H9 (cell line): ENCODE measurements at regions not wholly inside any gene's neighbourhood (a gene's known extent, or its start where the extent isn't known, plus 50 kb on each side); places are given as distances from the start of the nearest gene placed in this dataset.

Source experiments
- DNase-seq: peaks from one replicate; pipeline ENCODE4 v3.0.0-alpha.2; 2017
- H2AFZ ChIP-seq: one replicate; pipeline ENCODE4 v1.6.1; 2013; ENCODE audit warnings: mild to moderate bottlenecking, low read length, control low read depth, moderate library complexity
- H2AK5ac ChIP-seq: 2 replicates; pipeline ENCODE4 v1.6.1; 2013; ENCODE audit warnings: low read length, control low read depth, mixed read lengths; ENCODE audit not compliant: insufficient read length
- H2BK120ac ChIP-seq: one replicate; pipeline ENCODE4 v1.6.1; 2013; ENCODE audit warnings: low read depth, mild to moderate bottlenecking, low read length, control low read depth, inconsistent platforms; ENCODE audit not compliant: poor library complexity, severe bottlenecking
- H2BK12ac ChIP-seq: 2 replicates; pipeline ENCODE4 v1.6.1; 2013; ENCODE audit warnings: low read length, control low read depth, mixed read lengths, low read depth; ENCODE audit not compliant: insufficient read length
- H2BK15ac ChIP-seq: 2 replicates; pipeline ENCODE4 v1.6.1; 2013; ENCODE audit warnings: low read depth, low read length, control low read depth
- H2BK20ac ChIP-seq: one replicate; pipeline ENCODE4 v1.6.1; 2013; ENCODE audit warnings: low read depth, mild to moderate bottlenecking, low read length, control low read depth, inconsistent platforms; ENCODE audit not compliant: poor library complexity, severe bottlenecking
- H2BK5ac ChIP-seq: 2 replicates; pipeline ENCODE4 v1.6.1; 2013; ENCODE audit warnings: low read length, control low read depth, mixed read lengths; ENCODE audit not compliant: insufficient read length
- H3K14ac ChIP-seq: 2 replicates; pipeline ENCODE4 v1.6.1; 2013; ENCODE audit warnings: low read length, control low read depth; ENCODE audit not compliant: insufficient read depth
- H3K18ac ChIP-seq: 2 replicates; pipeline ENCODE4 v1.6.1; 2013; ENCODE audit warnings: low read depth, mild to moderate bottlenecking, mixed read lengths, low read length, control low read depth; ENCODE audit not compliant: insufficient read length
- H3K23ac ChIP-seq: 2 replicates; pipeline ENCODE4 v1.6.1; 2013; ENCODE audit warnings: low read length, control low read depth, mixed read lengths, low read depth; ENCODE audit not compliant: insufficient read length
- H3K23me2 ChIP-seq: 2 replicates; pipeline ENCODE4 v1.6.1; 2013; ENCODE audit warnings: low read depth, mild to moderate bottlenecking, mixed read lengths, low read length, control low read depth; ENCODE audit not compliant: insufficient read length, poor library complexity, severe bottlenecking
- H3K27ac ChIP-seq: 2 replicates; pipeline ENCODE4 v1.5.1; 2013; ENCODE audit warnings: low read length, control low read depth, mixed read lengths, low read depth; ENCODE audit not compliant: insufficient read length
- H3K27me3 ChIP-seq: 2 replicates; pipeline ENCODE4 v1.6.1; 2013; ENCODE audit warnings: low read length, control low read depth, inconsistent platforms; ENCODE audit not compliant: insufficient read depth
- H3K4ac ChIP-seq: 2 replicates; pipeline ENCODE4 v1.6.1; 2013; ENCODE audit warnings: low read depth, mild to moderate bottlenecking, control low read depth, inconsistent platforms, low read length, moderate library complexity
- H3K4me1 ChIP-seq: 2 replicates; pipeline ENCODE4 v1.6.1; 2013; ENCODE audit warnings: low read length, control low read depth, inconsistent platforms; ENCODE audit not compliant: insufficient read depth
- H3K4me2 ChIP-seq: 2 replicates; pipeline ENCODE4 v1.6.1; 2013; ENCODE audit warnings: low read length, control low read depth, mixed read lengths; ENCODE audit not compliant: insufficient read length, insufficient read depth
- H3K56ac ChIP-seq: 2 replicates; pipeline ENCODE4 v1.6.1; 2013; ENCODE audit warnings: low read depth, mild to moderate bottlenecking, mixed read lengths, low read length, control low read depth; ENCODE audit not compliant: insufficient read length
- H3K79me1 ChIP-seq: 2 replicates; pipeline ENCODE4 v1.6.1; 2013; ENCODE audit warnings: low read depth, mild to moderate bottlenecking, moderate library complexity, low read length, control low read depth, inconsistent platforms; ENCODE audit not compliant: insufficient read depth, poor library complexity, severe bottlenecking
- H3K79me2 ChIP-seq: 2 replicates; pipeline ENCODE4 v1.6.1; 2013; ENCODE audit warnings: low read length, control low read depth, inconsistent platforms; ENCODE audit not compliant: insufficient read depth
- H3K9ac ChIP-seq: 2 replicates; pipeline ENCODE4 v1.6.1; 2013; ENCODE audit warnings: low read length, control low read depth, mixed read lengths; ENCODE audit not compliant: insufficient read length; ENCODE audit errors: extremely low read depth
- H3K9me3 ChIP-seq: one replicate; pipeline ENCODE4 v1.6.1; 2013; ENCODE audit warnings: low read depth, low read length, inconsistent platforms; ENCODE audit not compliant: control insufficient read depth
- H3T11ph ChIP-seq: one replicate; pipeline ENCODE4 v1.6.1; 2013; ENCODE audit warnings: mild to moderate bottlenecking, low read length, control low read depth, inconsistent platforms
- H4K20me1 ChIP-seq: one replicate; pipeline ENCODE4 v1.6.1; 2013; ENCODE audit not compliant: control insufficient read depth, insufficient read length, insufficient read depth
- H4K5ac ChIP-seq: 2 replicates; pipeline ENCODE4 v1.6.1; 2013; ENCODE audit warnings: low read depth, mild to moderate bottlenecking, mixed read lengths, low read length, control low read depth; ENCODE audit not compliant: insufficient read length
- H4K8ac ChIP-seq: replicated peaks from 2 replicates; pipeline ENCODE4 v1.6.1; 2013; ENCODE audit warnings: low read length, control low read depth, mixed read lengths, low read depth; ENCODE audit not compliant: insufficient read length
- H4K91ac ChIP-seq: 2 replicates; pipeline ENCODE4 v1.6.1; 2013; ENCODE audit warnings: low read depth, mild to moderate bottlenecking, moderate library complexity, mixed read lengths, low read length, control low read depth; ENCODE audit not compliant: insufficient read length
- H3K27ac Mint-ChIP-seq, 3 experiments: 2 replicates in 2 of 3; 3 replicates in 1 of 3; pipeline ENCODE4 v1.8.0; 2020 to 2021; ENCODE audit warnings: mixed read lengths in 3 of 3, mild to moderate bottlenecking in 1 of 3, moderate library complexity in 1 of 3
- H3K27me3 Mint-ChIP-seq: 2 replicates; pipeline ENCODE4 v1.8.0; 2021; ENCODE audit warnings: low read depth, mild to moderate bottlenecking, moderate library complexity, mixed read lengths
- H3K36me3 Mint-ChIP-seq, 3 experiments: 2 replicates in 2 of 3; 3 replicates in 1 of 3; pipeline ENCODE4 v1.8.0; 2020 to 2021; ENCODE audit warnings: low read depth in 3 of 3, mixed read lengths in 3 of 3; ENCODE audit not compliant: insufficient read depth in 1 of 3
- H3K4me1 Mint-ChIP-seq, 2 experiments: 2 replicates each; pipeline ENCODE4 v1.8.0; 2020; ENCODE audit warnings: mixed read lengths in 2 of 2
- H3K4me3 Mint-ChIP-seq, 2 experiments: 2 replicates in 1 of 2; 3 replicates in 1 of 2; pipeline ENCODE4 v1.8.0; 2020 to 2021; ENCODE audit warnings: mild to moderate bottlenecking in 2 of 2, mixed read lengths in 2 of 2, moderate library complexity in 1 of 2
- H3K9me3 Mint-ChIP-seq, 2 experiments: 2 replicates in 1 of 2; 3 replicates in 1 of 2; pipeline ENCODE4 v1.8.0; 2020; ENCODE audit warnings: mild to moderate bottlenecking in 2 of 2, mixed read lengths in 2 of 2, moderate library complexity in 1 of 2
- CTCF ChIP-seq: fragments of 200-600 bp; sonication (generic); conservative IDR thresholded peaks from 3 replicates; pipeline ENCODE4 v1.8.0; 2021; ENCODE audit warnings: antibody characterized with exemption, mild to moderate bottlenecking
- WGBS: extraction: QIAGEN DNeasy Blood & Tissue Kit; methylation state at CpG from one replicate; pipeline ENCODE4 v1.1.7; 2013; ENCODE audit warnings: missing lambda C conversion rate, low lambda C conversion rate, mixed read lengths; ENCODE audit not compliant: insufficient read length; ENCODE audit errors: extremely low coverage; 5-methylcytosine and 5-hydroxymethylcytosine counted together

- Histone ChIP-seq H3K4ac (no peak overlapping the region), H2BK120ac (no peak overlapping the region), H3T11ph (no peak overlapping the region), H3K9ac (no peak overlapping the region), H3K4me1 (0 out of 2 replicates have a peak, but pooled peaks cover 2% of the 10 kb centered on the region), H3K18ac (no peak overlapping the region), H3K9me3 (no peaks in the 10 kb centered on the region), H3K14ac (no peak overlapping the region), H2BK15ac (no peak overlapping the region), H3K23ac (no peak overlapping the region), H4K20me1 (no peaks in the 10 kb centered on the region), H4K5ac (no peak overlapping the region), H3K79me2 (no peaks in the 10 kb centered on the region), H2BK12ac (no peak overlapping the region), H3K27ac (no peak overlapping the region), H2AK5ac (no peak overlapping the region), H2BK20ac (no peak overlapping the region), H4K91ac (no peak overlapping the region), H3K79me1 (no peaks in the 10 kb centered on the region), H3K27me3 (no peaks in the 10 kb centered on the region), H3K23me2 (no peaks in the 10 kb centered on the region), H2AFZ (no peak overlapping the region), H3K4me2 (no peak overlapping the region), H2BK5ac (no peak overlapping the region), H3K56ac (no peak overlapping the region), H4K8ac (no peak overlapping the region)
- Mint-ChIP-seq H3K9me3 (no peaks in the 10 kb centered on the region), H3K27me3 (peaks cover 15% of the 10 kb centered on the region), H3K27ac (no peak overlapping the region), H3K4me3 (no peak overlapping the region), H3K36me3 (no peaks in the 10 kb centered on the region; a peak in 1 of 7 replicates), H3K4me1 (peaks cover 10 to 25% of the 10 kb centered on the region in 2 experiments)
- no peak for TF ChIP-seq CTCF
- no peak for DNase-seq
- no CpG with 5 or more reads among the region's 18 CpGs for WGBS
Observed at GRCh38 chr17:73748508-73748907, 104.3 kb upstream of the SDK2 start.
